Right renal cortex interstitium (tissue), 3 donors: ENCODE measurements at regions not wholly inside any gene's neighbourhood (a gene's known extent, or its start where the extent isn't known, plus 50 kb on each side); places are given as distances from the start of the nearest gene placed in this dataset.

Source experiments
- DNase-seq, 3 donors: peaks; one replicate each; pipeline ENCODE4 v3.0.0-alpha.2; 2013; ENCODE audit warnings: low read depth in 3 of 3, low spot score in 2 of 3

GRCh38 chr1:2968471-2968881 lies 52.8 kb upstream of the ACTRT2 start:
- DNase-seq, result no peak

GRCh38 chr1:2969011-2969844 lies 52.0 kb upstream of the ACTRT2 start:
- DNase-seq, result no peak

- DNase-seq, result no peak
Measured at GRCh38 chr1:2969845-2970291, 51.4 kb upstream of the ACTRT2 start.

GRCh38 chr1:2970311-2971071 lies 50.8 kb upstream of the ACTRT2 start:
- no peak for DNase-seq

- no peak for DNase-seq
Measured at GRCh38 chr1:2971101-2971501, 50.2 kb upstream of the ACTRT2 start.
